AG04449 (cell line): ENCODE measurements at regions not wholly inside any gene's neighbourhood (a gene's known extent, or its start where the extent isn't known, plus 50 kb on each side); places are given as distances from the start of the nearest gene placed in this dataset.

ENCODE experiments used
- CTCF ChIA-PET: fragments of 350-600 bp; formaldehyde crosslinking; extraction: SDS; loops from one replicate; lab custom pipeline; 2021; ENCODE audit warnings: antibody characterized with exemption; lab: Yijun Ruan, JAX
- POLR2A ChIA-PET: fragments of 400-600, 350-600 bp; formaldehyde crosslinking; extraction: SDS; loops from one replicate; lab custom pipeline; 2020; ENCODE audit warnings: antibody characterized with exemption, inconsistent platforms; lab: Yijun Ruan, JAX
- DNase-seq: peaks from one replicate; pipeline ENCODE4 v3.0.0-alpha.2; 2010; ENCODE audit warnings: low read depth, low spot score
- H3K4me3 ChIP-seq: 2 replicates; pipeline ENCODE4 v1.5.1; 2011; ENCODE audit warnings: low read depth, mild to moderate bottlenecking, control low read depth, low read length
- CTCF ChIP-seq: IDR thresholded peaks from one replicate; pipeline ENCODE4 v1.5.1; 2011; ENCODE audit warnings: mild to moderate bottlenecking, moderate library complexity, low read length, control low read depth, inconsistent platforms; ENCODE audit not compliant: insufficient read depth; ENCODE audit errors: missing control alignments

- DNase-seq: no peak
- no peak overlapping the region for H3K4me3 ChIP-seq
- no peak for TF ChIP-seq CTCF
- POLR2A ChIA-PET: no interaction called here
- CTCF ChIA-PET: interaction anchor here (0.7 kb wide), 1 partner anchor 15 kb away, joined by 3 read pairs; no protein-coding TSS in a partner anchor
These were observed 582.3 kb downstream of the CAAP1 start for GRCh38 chr9:26310294-26310693.

- POLR2A ChIA-PET: no interaction called here
- TF ChIP-seq CTCF: no peak
- CTCF ChIA-PET: interaction anchor here (1.3 kb wide), 1 partner anchor 13 kb away, joined by 3 read pairs; no protein-coding TSS in a partner anchor
- H3K4me3 ChIP-seq: no peak overlapping the region
- DNase-seq: no peak
These were observed 584.3 kb downstream of the CAAP1 start for GRCh38 chr9:26308328-26308727.

GRCh38 chr9:26301659-26302058, 590.9 kb downstream of the CAAP1 start:
- H3K4me3 ChIP-seq: no peak overlapping the region
- ChIA-PET POLR2A (no interaction called here), CTCF (no interaction called here)
- DNase-seq: no peak
- no peak for TF ChIP-seq CTCF

GRCh38 chr9:26301046-26301445, 591.6 kb downstream of the CAAP1 start:
- POLR2A ChIA-PET: no interaction called here
- CTCF ChIA-PET: no interaction called here
- H3K4me3 ChIP-seq: no peak overlapping the region
- DNase-seq: no peak
- TF ChIP-seq CTCF: no peak

- TF ChIP-seq CTCF: no peak
- H3K4me3 ChIP-seq: no peak overlapping the region
- DNase-seq: no peak
- ChIA-PET CTCF (no interaction called here), POLR2A (no interaction called here)
These were observed 595.6 kb downstream of the CAAP1 start for GRCh38 chr9:26296910-26297572.

GRCh38 chr9:26292943-26293342, 599.7 kb downstream of the CAAP1 start:
- DNase-seq: no peak
- no peak for TF ChIP-seq CTCF
- CTCF ChIA-PET: no interaction called here
- POLR2A ChIA-PET: interaction anchor here (3.2 kb wide), 1 partner anchor 28 kb away, joined by 8 read pairs; no protein-coding TSS in a partner anchor
- H3K4me3 ChIP-seq: no peak overlapping the region
